ENCODE measurements at regions not wholly inside any gene's neighbourhood (a gene's known extent, or its start where the extent isn't known, plus 50 kb on each side); places are given as distances from the start of the nearest gene placed in this dataset.

GRCh38 chr10:100669616-100670015 is 75.8 kb upstream of the PAX2 start:
- TF ChIP-seq CTCF (IDR thresholded peaks at IDR 0.05) (no peak), POLR2A (IDR thresholded peaks at IDR 0.05) (no peak)
